Nephron progenitor cell (in vitro differentiated cells): ENCODE measurements at regions not wholly inside any gene's neighbourhood (a gene's known extent, or its start where the extent isn't known, plus 50 kb on each side); places are given as distances from the start of the nearest gene placed in this dataset.

Experiments used
- DNase-seq: peaks from one replicate; pipeline ENCODE4 v3.0.0; 2021
- H3K27ac Mint-ChIP-seq: 2 replicates; pipeline ENCODE4 v1.8.0; 2021; ENCODE audit warnings: mild to moderate bottlenecking, moderate library complexity, mixed read lengths
- H3K27me3 Mint-ChIP-seq: 2 replicates; pipeline ENCODE4 v1.8.0; 2021; ENCODE audit warnings: mild to moderate bottlenecking, low read depth, mixed read lengths; ENCODE audit not compliant: poor library complexity
- H3K36me3 Mint-ChIP-seq: 2 replicates; pipeline ENCODE4 v1.8.0; 2021; ENCODE audit warnings: low read depth, mixed read lengths
- H3K4me1 Mint-ChIP-seq: 2 replicates; pipeline ENCODE4 v1.8.0; 2021; ENCODE audit warnings: mixed read lengths
- H3K4me3 Mint-ChIP-seq: 2 replicates; pipeline ENCODE4 v1.8.0; 2021; ENCODE audit warnings: mild to moderate bottlenecking, moderate library complexity, mixed read lengths
- H3K9me3 Mint-ChIP-seq: 2 replicates; pipeline ENCODE4 v1.8.0; 2021; ENCODE audit warnings: mild to moderate bottlenecking, moderate library complexity, mixed read lengths
- TF ChIP-seq, protein P1 (sequence below): fragments of 200-600 bp; sonication (generic); IDR thresholded peaks from 2 replicates; pipeline ENCODE4 v1.5.0; 2021; ENCODE audit warnings: antibody characterized with exemption

DNA sequence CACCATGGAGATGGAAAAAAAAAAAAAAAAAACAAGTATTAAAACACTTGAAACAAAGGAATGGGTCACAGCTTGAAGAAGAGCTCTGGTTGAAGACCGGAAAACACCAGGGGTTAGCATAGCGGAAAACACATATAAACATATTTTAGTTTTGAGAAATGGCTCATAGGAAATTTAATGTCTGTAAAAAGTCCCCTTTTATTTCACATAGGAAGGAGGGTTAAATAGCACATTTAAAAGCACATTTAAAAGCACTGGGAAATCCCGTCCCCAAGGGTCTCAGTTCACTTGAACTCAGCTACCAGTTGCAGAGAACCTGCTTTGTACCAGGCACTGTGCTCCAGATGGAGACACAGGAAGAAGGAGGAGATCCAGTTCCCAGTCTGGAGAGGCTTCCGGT, 65.5 kb downstream of the KCNE4 start:
- Mint-ChIP-seq H3K27ac (no peak overlapping the region), H3K27me3 (peaks cover 11% of the 10 kb centered on the region), H3K4me3 (no peak overlapping the region), H3K9me3 (no peaks in the 10 kb centered on the region), H3K36me3 (no peaks in the 10 kb centered on the region), H3K4me1 (no peaks in the 10 kb centered on the region)
- DNase-seq: no peak
- TF ChIP-seq, protein P1, sequence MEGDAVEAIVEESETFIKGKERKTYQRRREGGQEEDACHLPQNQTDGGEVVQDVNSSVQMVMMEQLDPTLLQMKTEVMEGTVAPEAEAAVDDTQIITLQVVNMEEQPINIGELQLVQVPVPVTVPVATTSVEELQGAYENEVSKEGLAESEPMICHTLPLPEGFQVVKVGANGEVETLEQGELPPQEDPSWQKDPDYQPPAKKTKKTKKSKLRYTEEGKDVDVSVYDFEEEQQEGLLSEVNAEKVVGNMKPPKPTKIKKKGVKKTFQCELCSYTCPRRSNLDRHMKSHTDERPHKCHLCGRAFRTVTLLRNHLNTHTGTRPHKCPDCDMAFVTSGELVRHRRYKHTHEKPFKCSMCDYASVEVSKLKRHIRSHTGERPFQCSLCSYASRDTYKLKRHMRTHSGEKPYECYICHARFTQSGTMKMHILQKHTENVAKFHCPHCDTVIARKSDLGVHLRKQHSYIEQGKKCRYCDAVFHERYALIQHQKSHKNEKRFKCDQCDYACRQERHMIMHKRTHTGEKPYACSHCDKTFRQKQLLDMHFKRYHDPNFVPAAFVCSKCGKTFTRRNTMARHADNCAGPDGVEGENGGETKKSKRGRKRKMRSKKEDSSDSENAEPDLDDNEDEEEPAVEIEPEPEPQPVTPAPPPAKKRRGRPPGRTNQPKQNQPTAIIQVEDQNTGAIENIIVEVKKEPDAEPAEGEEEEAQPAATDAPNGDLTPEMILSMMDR: no peak

DNA sequence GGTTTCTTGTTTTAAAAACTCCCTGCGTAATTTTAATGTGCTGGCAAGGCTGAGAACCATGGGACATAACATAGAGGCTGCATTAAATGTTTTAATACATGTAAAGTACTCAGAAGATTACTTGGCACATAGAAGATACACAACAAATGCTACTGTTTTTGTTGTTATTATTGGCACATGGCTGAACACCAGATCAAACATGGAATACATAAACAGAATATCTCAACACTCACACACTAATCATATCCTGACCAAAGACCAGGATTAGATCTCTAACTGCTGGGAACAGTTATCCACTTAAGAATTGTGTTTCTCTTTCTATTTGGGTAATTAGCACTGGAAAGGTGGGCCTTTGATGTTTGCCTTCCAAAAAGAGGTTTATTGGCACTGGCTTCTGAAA, 69.3 kb downstream of the KCNE4 start:
- H3K36me3 Mint-ChIP-seq: no peaks in the 10 kb centered on the region
- TF ChIP-seq, protein P1: no peak
- peaks cover 8% of the 10 kb centered on the region for H3K4me1 Mint-ChIP-seq
- no peak overlapping the region for H3K4me3 Mint-ChIP-seq
- DNase-seq: no peak
- no peaks in the 10 kb centered on the region for H3K9me3 Mint-ChIP-seq
- H3K27ac Mint-ChIP-seq: no peak overlapping the region
- peaks cover 11% of the 10 kb centered on the region for H3K27me3 Mint-ChIP-seq

DNA sequence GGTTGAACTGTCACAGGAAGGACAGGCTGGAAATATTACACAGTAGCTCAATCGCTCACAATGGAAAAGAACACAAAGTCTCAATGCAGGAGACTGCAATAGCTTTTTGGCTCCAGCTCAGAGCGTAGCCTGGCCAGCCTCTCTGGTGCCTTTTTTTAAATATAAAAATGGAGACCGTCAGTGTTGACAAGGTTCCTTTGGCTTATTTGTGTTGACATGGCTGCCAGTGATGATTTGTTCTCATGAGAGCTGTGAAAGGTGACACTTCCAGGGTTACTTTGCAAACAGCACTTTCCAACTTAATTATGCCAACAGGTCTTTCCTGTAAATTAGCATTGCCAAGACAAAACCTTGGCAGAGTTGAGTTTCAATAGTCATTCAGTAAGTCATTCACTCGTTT, 70.8 kb downstream of the KCNE4 start:
- Mint-ChIP-seq H3K36me3 (no peaks in the 10 kb centered on the region), H3K27ac (no peak overlapping the region), H3K9me3 (no peaks in the 10 kb centered on the region), H3K4me3 (no peak overlapping the region), H3K4me1 (peaks cover 8% of the 10 kb centered on the region), H3K27me3 (peaks cover 11% of the 10 kb centered on the region)
- no peak for DNase-seq
- TF ChIP-seq, protein P1: no peak

DNA sequence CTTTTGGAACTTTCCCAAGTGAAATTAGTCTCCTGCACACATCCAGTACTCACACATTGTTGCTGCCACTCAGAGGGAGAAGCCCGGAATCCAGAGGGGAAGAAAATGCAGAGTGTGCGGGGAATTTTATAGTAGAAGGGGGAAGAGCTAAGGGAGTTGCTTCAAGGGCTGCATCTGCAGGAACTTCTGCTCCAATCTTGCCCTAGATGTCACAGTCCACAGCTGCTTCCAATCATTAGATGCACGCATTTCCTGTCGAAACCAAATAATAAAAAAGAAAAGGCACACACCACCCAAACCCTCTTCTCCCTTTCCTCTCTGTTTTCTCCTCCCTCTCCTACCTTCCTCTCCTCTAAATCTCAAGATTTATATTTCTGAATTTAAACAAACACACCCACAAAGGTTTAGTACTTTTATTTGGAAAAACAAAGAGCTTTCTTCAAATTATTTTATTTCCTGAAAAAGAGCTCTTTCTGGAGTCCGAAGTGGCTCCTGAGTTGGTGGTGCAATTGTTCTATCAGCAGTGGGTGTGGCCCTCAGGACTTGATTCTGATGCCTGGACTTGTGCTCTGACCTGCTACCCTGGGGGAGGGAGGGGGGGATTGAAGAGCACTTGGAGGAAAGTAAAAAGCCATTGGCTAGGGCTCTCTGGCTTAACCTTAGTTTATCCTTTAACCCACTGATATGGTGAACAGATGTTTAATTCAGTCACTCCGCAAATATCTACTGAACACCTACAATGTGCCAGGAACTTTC, 72.0 kb downstream of the KCNE4 start:
- no peaks in the 10 kb centered on the region for H3K36me3 Mint-ChIP-seq
- no peak overlapping the region for H3K27ac Mint-ChIP-seq
- no peak for DNase-seq
- H3K9me3 Mint-ChIP-seq: no peaks in the 10 kb centered on the region
- H3K27me3 Mint-ChIP-seq: peaks cover 9% of the 10 kb centered on the region
- H3K4me1 Mint-ChIP-seq: peaks cover 8% of the 10 kb centered on the region
- H3K4me3 Mint-ChIP-seq: no peak overlapping the region
- TF ChIP-seq, protein P1: no peak

- H3K36me3 Mint-ChIP-seq: no peaks in the 10 kb centered on the region
Observed at GRCh38 chr2:223141606-223142005, 89.6 kb downstream of the KCNE4 start.

More at GRCh38 chr2:223141606-223142005, 89.6 kb downstream of the KCNE4 start:
- Mint-ChIP-seq H3K27ac (no peak overlapping the region), H3K27me3 (peaks cover 7% of the 10 kb centered on the region), H3K4me1 (no peaks in the 10 kb centered on the region), H3K4me3 (no peak overlapping the region), H3K9me3 (no peaks in the 10 kb centered on the region)
- no peak for DNase-seq
- TF ChIP-seq, protein P1: no peak
